ENCODE measurements at regions not wholly inside any gene's neighbourhood (a gene's known extent, or its start where the extent isn't known, plus 50 kb on each side); places are given as distances from the start of the nearest gene placed in this dataset.
"Not testable (repeated sequence)": the region's sequence is repeated elsewhere in the genome, so short reads cannot be mapped to it uniquely, and the experiment has no call there.

- Histone ChIP-seq H3F3A (ENCODE audit: insufficient read depth, low read length) (no peaks in the 10 kb centered on the region), H3K79me2 (ENCODE audit: insufficient read depth, low read length) (no peaks in the 10 kb centered on the region), H3K4me2 (ENCODE audit: low read length) (no peak overlapping the region), H3K4me1 (ENCODE audit: insufficient read depth, low read length, severe bottlenecking) (no peaks in the 10 kb centered on the region), H3K9me3 (ENCODE audit: low read length) (no peaks in the 10 kb centered on the region), H3K4me3 (ENCODE audit: low read depth, low read length, poor library complexity, severe bottlenecking) (no peak overlapping the region), H2AFZ (ENCODE audit: low read length) (no peak overlapping the region), H3K36me3 (ENCODE audit: insufficient read depth, low read length) (no peaks in the 10 kb centered on the region), H3K27me3 (ENCODE audit: insufficient read depth, low read length) (peaks cover 6% of the 10 kb centered on the region; the same call in 1 of the 2 replicates), H4K20me1 (ENCODE audit: insufficient read depth, low read length) (no peaks in the 10 kb centered on the region), H3K9ac (ENCODE audit: low read length) (no peak overlapping the region), H3K9me2 (ENCODE audit: low read depth, low read length) (no peaks in the 10 kb centered on the region), H3K27ac (ENCODE audit: low read depth, low read length, poor library complexity, severe bottlenecking) (no peak overlapping the region)
- TF ChIP-seq CTCF (IDR thresholded peaks at IDR 0.05; ENCODE audit: low read length) (no peak), EZH2 (IDR thresholded peaks at IDR 0.05; ENCODE audit: borderline replicate concordance, low read length) (no peak)
Measured at GRCh38 chr3:14268897-14269296, 90.3 kb downstream of the LSM3 start.

- not testable (repeated sequence) for H3K9ac ChIP-seq (ENCODE audit: low read length); H3K27me3 ChIP-seq (ENCODE audit: insufficient read depth, low read length); H3F3A ChIP-seq (ENCODE audit: insufficient read depth, low read length); H3K9me2 ChIP-seq (ENCODE audit: low read depth, low read length); H2AFZ ChIP-seq (ENCODE audit: low read length); H3K36me3 ChIP-seq (ENCODE audit: insufficient read depth, low read length); H3K4me2 ChIP-seq (ENCODE audit: low read length); H3K9me3 ChIP-seq (ENCODE audit: low read length); H3K27ac ChIP-seq (ENCODE audit: low read depth, low read length, poor library complexity, severe bottlenecking); H3K4me3 ChIP-seq (ENCODE audit: low read depth, low read length, poor library complexity, severe bottlenecking); H3K4me1 ChIP-seq (ENCODE audit: insufficient read depth, low read length, severe bottlenecking); H4K20me1 ChIP-seq (ENCODE audit: insufficient read depth, low read length); H3K79me2 ChIP-seq (ENCODE audit: insufficient read depth, low read length)
Measured at GRCh38 chr3:14272041-14272958, 93.7 kb downstream of the LSM3 start.

GRCh38 chr3:14272959-14273560, 94.4 kb downstream of the LSM3 start:
- not testable (repeated sequence) for H4K20me1 ChIP-seq (ENCODE audit: insufficient read depth, low read length); H3K79me2 ChIP-seq (ENCODE audit: insufficient read depth, low read length); H2AFZ ChIP-seq (ENCODE audit: low read length); H3K36me3 ChIP-seq (ENCODE audit: insufficient read depth, low read length); H3K4me1 ChIP-seq (ENCODE audit: insufficient read depth, low read length, severe bottlenecking); H3K9me3 ChIP-seq (ENCODE audit: low read length); H3K27me3 ChIP-seq (ENCODE audit: insufficient read depth, low read length); H3K4me2 ChIP-seq (ENCODE audit: low read length); H3K27ac ChIP-seq (ENCODE audit: low read depth, low read length, poor library complexity, severe bottlenecking); H3K9me2 ChIP-seq (ENCODE audit: low read depth, low read length); H3F3A ChIP-seq (ENCODE audit: insufficient read depth, low read length); H3K9ac ChIP-seq (ENCODE audit: low read length); H3K4me3 ChIP-seq (ENCODE audit: low read depth, low read length, poor library complexity, severe bottlenecking)

GRCh38 chr3:14273901-14274611, 95.4 kb downstream of the LSM3 start:
- Histone ChIP-seq H3K79me2 (ENCODE audit: insufficient read depth, low read length) (no peaks in the 10 kb centered on the region), H3K4me3 (ENCODE audit: low read depth, low read length, poor library complexity, severe bottlenecking) (no peak overlapping the region), H4K20me1 (ENCODE audit: insufficient read depth, low read length) (no peaks in the 10 kb centered on the region), H3F3A (ENCODE audit: insufficient read depth, low read length) (no peaks in the 10 kb centered on the region), H3K27ac (ENCODE audit: low read depth, low read length, poor library complexity, severe bottlenecking) (no peak overlapping the region), H3K9ac (ENCODE audit: low read length) (no peak overlapping the region), H3K27me3 (ENCODE audit: insufficient read depth, low read length) (no peaks in the 10 kb centered on the region; the same call in 1 of the 2 replicates), H3K4me2 (ENCODE audit: low read length) (no peak overlapping the region), H2AFZ (ENCODE audit: low read length) (no peak overlapping the region), H3K9me2 (ENCODE audit: low read depth, low read length) (no peaks in the 10 kb centered on the region), H3K9me3 (ENCODE audit: low read length) (no peaks in the 10 kb centered on the region), H3K36me3 (ENCODE audit: insufficient read depth, low read length) (no peaks in the 10 kb centered on the region), H3K4me1 (ENCODE audit: insufficient read depth, low read length, severe bottlenecking) (no peaks in the 10 kb centered on the region)
- TF ChIP-seq CTCF (IDR thresholded peaks at IDR 0.05; ENCODE audit: low read length) (no peak), EZH2 (IDR thresholded peaks at IDR 0.05; ENCODE audit: borderline replicate concordance, low read length) (no peak)
